Stimulated activated memory B cell treated with anti-CD40 and anti-IgM and Interleukin-4, amounts not matched to agents 10 μg/mL and 1 μg/mL and 100 μg/mL, for 72 hours (primary cell): ENCODE measurements at regions not wholly inside any gene's neighbourhood (a gene's known extent, or its start where the extent isn't known, plus 50 kb on each side); places are given as distances from the start of the nearest gene placed in this dataset.

Experiments used
- ATAC-seq: fragments of 150-1000 bp; cut with Tn5 transposase; 2 replicates; pipeline ENCODE4 v1.10.0; 2021
- H3K27ac Mint-ChIP-seq: one replicate; pipeline ENCODE4 v1.8.0; 2022; ENCODE audit warnings: mild to moderate bottlenecking, mixed read lengths
- H3K27me3 Mint-ChIP-seq: one replicate; pipeline ENCODE4 v1.8.0; 2022; ENCODE audit warnings: mixed read lengths
- H3K36me3 Mint-ChIP-seq: one replicate; pipeline ENCODE4 v1.8.0; 2022; ENCODE audit warnings: mixed read lengths
- H3K4me1 Mint-ChIP-seq: one replicate; pipeline ENCODE4 v1.8.0; 2022; ENCODE audit warnings: mixed read lengths
- H3K4me3 Mint-ChIP-seq: one replicate; pipeline ENCODE4 v1.8.0; 2022; ENCODE audit warnings: mild to moderate bottlenecking, moderate library complexity, mixed read lengths
- H3K9me3 Mint-ChIP-seq: one replicate; pipeline ENCODE4 v1.8.0; 2022; ENCODE audit warnings: mixed read lengths

- ATAC-seq = no peak
- H3K9me3 Mint-ChIP-seq = peaks cover 7% of the 10 kb centered on the region
- H3K27me3 Mint-ChIP-seq = no peaks in the 10 kb centered on the region
- no peaks in the 10 kb centered on the region for H3K36me3 Mint-ChIP-seq
- no peak overlapping the region for H3K27ac Mint-ChIP-seq
- no peaks in the 10 kb centered on the region for H3K4me1 Mint-ChIP-seq
- H3K4me3 Mint-ChIP-seq = no peak overlapping the region
These were observed 1226.1 kb downstream of the GRIK2 start for GRCh38 chr6:102619585-102619984.

- Mint-ChIP-seq H3K9me3 (no peaks in the 10 kb centered on the region), H3K36me3 (no peaks in the 10 kb centered on the region), H3K4me3 (no peak overlapping the region), H3K27ac (no peak overlapping the region), H3K27me3 (no peaks in the 10 kb centered on the region), H3K4me1 (no peaks in the 10 kb centered on the region)
- no peak for ATAC-seq
These were observed 1189.1 kb downstream of the GRIK2 start for GRCh38 chr6:102582569-102582968.

GRCh38 chr6:102581378-102582124 lies 1188.0 kb downstream of the GRIK2 start:
- Mint-ChIP-seq H3K4me1 (no peaks in the 10 kb centered on the region), H3K4me3 (no peak overlapping the region), H3K36me3 (no peaks in the 10 kb centered on the region), H3K27ac (no peak overlapping the region), H3K27me3 (no peaks in the 10 kb centered on the region), H3K9me3 (no peaks in the 10 kb centered on the region)
- ATAC-seq = peak; percentile 37

GRCh38 chr6:102571236-102571908 lies 1177.9 kb downstream of the GRIK2 start:
- no peak overlapping the region for H3K4me3 Mint-ChIP-seq
- H3K4me1 Mint-ChIP-seq = no peaks in the 10 kb centered on the region
- no peak overlapping the region for H3K27ac Mint-ChIP-seq

GRCh38 chr6:102562713-102563112 lies 1169.2 kb downstream of the GRIK2 start:
- no peaks in the 10 kb centered on the region for H3K36me3 Mint-ChIP-seq
- H3K27ac Mint-ChIP-seq = no peak overlapping the region
- H3K27me3 Mint-ChIP-seq = no peaks in the 10 kb centered on the region
- no peaks in the 10 kb centered on the region for H3K9me3 Mint-ChIP-seq
- ATAC-seq = no peak
- no peaks in the 10 kb centered on the region for H3K4me1 Mint-ChIP-seq
- no peak overlapping the region for H3K4me3 Mint-ChIP-seq

More at GRCh38 chr6:102571236-102571908, 1177.9 kb downstream of the GRIK2 start:
- Mint-ChIP-seq H3K36me3 (no peaks in the 10 kb centered on the region), H3K27me3 (no peaks in the 10 kb centered on the region), H3K9me3 (peaks cover 11% of the 10 kb centered on the region)
- no peak for ATAC-seq

- Mint-ChIP-seq H3K36me3 (no peaks in the 10 kb centered on the region), H3K4me3 (no peak overlapping the region), H3K4me1 (no peaks in the 10 kb centered on the region), H3K27ac (no peak overlapping the region), H3K27me3 (no peaks in the 10 kb centered on the region), H3K9me3 (no peaks in the 10 kb centered on the region)
- ATAC-seq = no peak
These were observed 1159.7 kb downstream of the GRIK2 start for GRCh38 chr6:102553214-102553613.

- Mint-ChIP-seq H3K27me3 (no peaks in the 10 kb centered on the region), H3K27ac (no peak overlapping the region), H3K36me3 (no peaks in the 10 kb centered on the region), H3K9me3 (peaks cover 2% of the 10 kb centered on the region), H3K4me3 (no peak overlapping the region), H3K4me1 (no peaks in the 10 kb centered on the region)
- no peak for ATAC-seq
These were observed 1155.8 kb downstream of the GRIK2 start for GRCh38 chr6:102549221-102549874.

GRCh38 chr6:102525336-102525735 lies 1131.8 kb downstream of the GRIK2 start:
- Mint-ChIP-seq H3K27me3 (no peaks in the 10 kb centered on the region), H3K36me3 (no peaks in the 10 kb centered on the region), H3K4me3 (no peak overlapping the region), H3K27ac (no peak overlapping the region), H3K4me1 (no peaks in the 10 kb centered on the region), H3K9me3 (no peaks in the 10 kb centered on the region)
- ATAC-seq = no peak

- Mint-ChIP-seq H3K4me1 (no peaks in the 10 kb centered on the region), H3K4me3 (no peak overlapping the region), H3K9me3 (peaks cover 3% of the 10 kb centered on the region), H3K27me3 (no peaks in the 10 kb centered on the region), H3K27ac (no peak overlapping the region), H3K36me3 (no peaks in the 10 kb centered on the region)
- no peak for ATAC-seq
These were observed 1127.5 kb downstream of the GRIK2 start for GRCh38 chr6:102520966-102521365.

GRCh38 chr6:102517506-102517905 lies 1124.0 kb downstream of the GRIK2 start:
- peaks cover 3% of the 10 kb centered on the region for H3K9me3 Mint-ChIP-seq
- no peaks in the 10 kb centered on the region for H3K27me3 Mint-ChIP-seq
- H3K27ac Mint-ChIP-seq = no peak overlapping the region
- H3K4me1 Mint-ChIP-seq = no peaks in the 10 kb centered on the region
- no peaks in the 10 kb centered on the region for H3K36me3 Mint-ChIP-seq
- ATAC-seq = no peak
- H3K4me3 Mint-ChIP-seq = no peak overlapping the region

GRCh38 chr6:102501615-102502014 lies 1108.1 kb downstream of the GRIK2 start:
- Mint-ChIP-seq H3K9me3 (peaks cover 13% of the 10 kb centered on the region), H3K4me1 (no peaks in the 10 kb centered on the region)

GRCh38 chr6:102494808-102495207 lies 1101.3 kb downstream of the GRIK2 start:
- H3K27ac Mint-ChIP-seq = no peak overlapping the region
- no peak for ATAC-seq
- peaks cover 6% of the 10 kb centered on the region for H3K9me3 Mint-ChIP-seq
- H3K4me3 Mint-ChIP-seq = no peak overlapping the region
- H3K36me3 Mint-ChIP-seq = no peaks in the 10 kb centered on the region
- H3K27me3 Mint-ChIP-seq = no peaks in the 10 kb centered on the region
- H3K4me1 Mint-ChIP-seq = no peaks in the 10 kb centered on the region

More at GRCh38 chr6:102501615-102502014, 1108.1 kb downstream of the GRIK2 start:
- no peak overlapping the region for H3K27ac Mint-ChIP-seq
- no peak overlapping the region for H3K4me3 Mint-ChIP-seq
- no peaks in the 10 kb centered on the region for H3K36me3 Mint-ChIP-seq
- ATAC-seq = no peak
- no peaks in the 10 kb centered on the region for H3K27me3 Mint-ChIP-seq

- Mint-ChIP-seq H3K4me3 (no peak overlapping the region), H3K36me3 (no peaks in the 10 kb centered on the region), H3K27me3 (no peaks in the 10 kb centered on the region), H3K9me3 (peaks cover 6% of the 10 kb centered on the region), H3K4me1 (no peaks in the 10 kb centered on the region), H3K27ac (no peak overlapping the region)
- ATAC-seq = peak; percentile 27
These were observed 1100.0 kb downstream of the GRIK2 start for GRCh38 chr6:102493485-102493884.

GRCh38 chr6:102488729-102489128 lies 1095.2 kb downstream of the GRIK2 start:
- Mint-ChIP-seq H3K4me3 (no peak overlapping the region), H3K36me3 (no peaks in the 10 kb centered on the region), H3K4me1 (no peaks in the 10 kb centered on the region), H3K27me3 (no peaks in the 10 kb centered on the region), H3K9me3 (peaks cover 7% of the 10 kb centered on the region), H3K27ac (no peak overlapping the region)
- ATAC-seq = no peak

- Mint-ChIP-seq H3K9me3 (peaks cover 7% of the 10 kb centered on the region), H3K4me1 (no peaks in the 10 kb centered on the region), H3K36me3 (no peaks in the 10 kb centered on the region), H3K27ac (no peak overlapping the region), H3K4me3 (no peak overlapping the region), H3K27me3 (no peaks in the 10 kb centered on the region)
- no peak for ATAC-seq
These were observed 1092.0 kb downstream of the GRIK2 start for GRCh38 chr6:102485480-102485879.
